Loucy (cell line): ENCODE measurements at regions not wholly inside any gene's neighbourhood (a gene's known extent, or its start where the extent isn't known, plus 50 kb on each side); places are given as distances from the start of the nearest gene placed in this dataset.

Experiments
- H2AFZ ChIP-seq: fragments of 200-600 bp; sonication (generic); 2 replicates; pipeline ENCODE4 v1.6.0; 2016; ENCODE audit warnings: antibody characterized with exemption, mild to moderate bottlenecking, low read length, moderate library complexity
- H3F3A ChIP-seq: fragments of 200-600 bp; 2 replicates; pipeline ENCODE4 v1.6.0; 2016; ENCODE audit warnings: antibody characterized with exemption, low read depth, mild to moderate bottlenecking
- H3K27me3 ChIP-seq: fragments of 200-600 bp; sonication (generic); 2 replicates; pipeline ENCODE4 v1.6.1; 2014; ENCODE audit warnings: low read length, mild to moderate bottlenecking; ENCODE audit not compliant: insufficient read depth, poor library complexity, severe bottlenecking
- H3K36me3 ChIP-seq: fragments of 200-600 bp; sonication (generic); 2 replicates; pipeline ENCODE4 v1.6.1; 2016; ENCODE audit warnings: low read length; ENCODE audit not compliant: insufficient read depth
- H3K4me1 ChIP-seq: fragments of 200-600 bp; sonication (generic); 2 replicates; pipeline ENCODE4 v1.5.1; 2014; ENCODE audit warnings: low read length, mild to moderate bottlenecking; ENCODE audit not compliant: insufficient read depth, poor library complexity, severe bottlenecking
- H3K4me2 ChIP-seq: fragments of 200-600 bp; sonication (generic); 2 replicates; pipeline ENCODE4 v1.6.0; 2014; ENCODE audit warnings: antibody characterized with exemption, low read length, low read depth, mild to moderate bottlenecking; ENCODE audit not compliant: poor library complexity, severe bottlenecking
- H3K4me3 ChIP-seq: fragments of 200-600 bp; sonication (generic); 2 replicates; pipeline ENCODE4 v1.5.1; 2014; ENCODE audit warnings: low read length, mild to moderate bottlenecking, mixed read lengths; ENCODE audit not compliant: poor library complexity, severe bottlenecking
- H3K79me2 ChIP-seq: fragments of 200-600 bp; sonication (generic); 2 replicates; pipeline ENCODE4 v1.6.1; 2014; ENCODE audit warnings: low read length; ENCODE audit not compliant: insufficient read depth
- H3K9ac ChIP-seq: fragments of 200-600 bp; sonication (generic); 2 replicates; pipeline ENCODE4 v1.6.0; 2014; ENCODE audit warnings: mild to moderate bottlenecking, low read depth, low read length, moderate library complexity; ENCODE audit not compliant: poor library complexity, severe bottlenecking
- H3K9me2 ChIP-seq: fragments of 200-600 bp; sonication (generic); replicated peaks from 2 replicates; pipeline ENCODE4 v1.6.1; 2016; ENCODE audit warnings: low read depth, low read length, mixed read lengths
- H3K9me3 ChIP-seq: fragments of 200-600 bp; sonication (generic); 2 replicates; pipeline ENCODE4 v1.6.1; 2014; ENCODE audit warnings: mild to moderate bottlenecking, antibody characterized with exemption, low read length, low read depth; ENCODE audit not compliant: insufficient read depth
- H4K20me1 ChIP-seq: fragments of 200-600 bp; sonication (generic); 2 replicates; pipeline ENCODE4 v1.6.0; 2014; ENCODE audit warnings: antibody characterized with exemption, low read length, mild to moderate bottlenecking; ENCODE audit not compliant: insufficient read depth, poor library complexity, severe bottlenecking
- EZH2phosphoT487 ChIP-seq: fragments of 200-600 bp; IDR thresholded peaks from 2 replicates; pipeline ENCODE4 v1.6.1; 2018; ENCODE audit warnings: antibody characterized with exemption, mild to moderate bottlenecking, moderate library complexity, borderline replicate concordance
- TF ChIP-seq, protein P1 (sequence below): fragments of 200-600 bp; sonication (generic); conservative IDR thresholded peaks from 2 replicates; pipeline ENCODE4 v1.5.1; 2014; ENCODE audit warnings: mild to moderate bottlenecking, antibody characterized with exemption, low read length

DNA sequence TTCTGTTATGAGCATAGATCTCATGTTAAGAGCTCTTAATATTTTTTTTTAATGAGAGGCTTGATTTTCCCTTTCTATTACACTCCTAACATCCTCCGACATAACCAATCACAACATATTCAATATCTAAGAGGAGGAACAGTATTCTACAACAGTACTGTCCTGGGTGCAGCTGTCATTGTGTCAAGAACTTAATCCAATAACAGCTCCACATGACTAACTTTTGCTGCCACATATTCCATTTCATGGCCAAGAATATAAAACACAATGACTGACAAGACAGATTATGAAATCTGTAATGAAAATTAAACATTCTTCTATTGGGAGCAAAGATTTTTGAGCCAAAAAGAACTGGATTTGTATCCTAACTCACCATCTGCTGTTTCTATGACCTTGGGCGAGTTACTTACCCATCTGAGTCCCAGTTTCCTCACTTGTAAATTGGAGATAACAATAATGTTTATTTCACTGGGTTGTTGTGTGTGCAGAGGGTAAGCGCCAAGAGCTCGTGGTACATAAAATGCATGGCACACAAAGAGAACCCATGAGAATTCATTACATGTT lies 405.6 kb downstream of the SPRY1 start:
- no peak overlapping the region for H3K4me3 ChIP-seq
- no peak overlapping the region for H2AFZ ChIP-seq
- H3F3A ChIP-seq: no peaks in the 10 kb centered on the region
- H4K20me1 ChIP-seq: no peaks in the 10 kb centered on the region
- H3K9me3 ChIP-seq: no peaks in the 10 kb centered on the region
- H3K27me3 ChIP-seq: no peaks in the 10 kb centered on the region
- no peaks in the 10 kb centered on the region for H3K79me2 ChIP-seq
- no peaks in the 10 kb centered on the region for H3K36me3 ChIP-seq
- no peak for TF ChIP-seq EZH2phosphoT487
- TF ChIP-seq, protein P1, sequence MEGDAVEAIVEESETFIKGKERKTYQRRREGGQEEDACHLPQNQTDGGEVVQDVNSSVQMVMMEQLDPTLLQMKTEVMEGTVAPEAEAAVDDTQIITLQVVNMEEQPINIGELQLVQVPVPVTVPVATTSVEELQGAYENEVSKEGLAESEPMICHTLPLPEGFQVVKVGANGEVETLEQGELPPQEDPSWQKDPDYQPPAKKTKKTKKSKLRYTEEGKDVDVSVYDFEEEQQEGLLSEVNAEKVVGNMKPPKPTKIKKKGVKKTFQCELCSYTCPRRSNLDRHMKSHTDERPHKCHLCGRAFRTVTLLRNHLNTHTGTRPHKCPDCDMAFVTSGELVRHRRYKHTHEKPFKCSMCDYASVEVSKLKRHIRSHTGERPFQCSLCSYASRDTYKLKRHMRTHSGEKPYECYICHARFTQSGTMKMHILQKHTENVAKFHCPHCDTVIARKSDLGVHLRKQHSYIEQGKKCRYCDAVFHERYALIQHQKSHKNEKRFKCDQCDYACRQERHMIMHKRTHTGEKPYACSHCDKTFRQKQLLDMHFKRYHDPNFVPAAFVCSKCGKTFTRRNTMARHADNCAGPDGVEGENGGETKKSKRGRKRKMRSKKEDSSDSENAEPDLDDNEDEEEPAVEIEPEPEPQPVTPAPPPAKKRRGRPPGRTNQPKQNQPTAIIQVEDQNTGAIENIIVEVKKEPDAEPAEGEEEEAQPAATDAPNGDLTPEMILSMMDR: no peak
- H3K9me2 ChIP-seq: no peaks in the 10 kb centered on the region
- no peaks in the 10 kb centered on the region for H3K4me1 ChIP-seq
- H3K9ac ChIP-seq: no peak overlapping the region
- no peak overlapping the region for H3K4me2 ChIP-seq

DNA sequence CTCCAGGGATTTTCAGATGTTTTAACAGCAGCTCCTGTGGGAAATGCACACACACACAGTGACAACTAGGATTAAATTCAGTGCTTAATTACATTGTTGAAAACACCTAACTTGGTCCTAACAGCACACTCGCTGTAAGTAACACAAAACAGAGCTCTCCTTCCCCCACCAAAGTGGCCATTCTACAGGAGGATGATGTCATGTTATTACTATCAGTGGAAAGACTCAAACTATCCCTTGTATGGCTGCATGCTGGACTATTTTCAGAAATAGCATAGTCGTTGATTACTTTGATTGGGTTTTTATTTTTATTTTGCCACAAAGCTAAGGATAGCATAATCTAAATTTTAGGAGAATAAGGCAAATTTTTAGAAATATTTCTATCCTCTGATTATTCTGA lies 406.3 kb downstream of the SPRY1 start:
- H3K9me3 ChIP-seq: no peaks in the 10 kb centered on the region
- H3K4me3 ChIP-seq: no peak overlapping the region
- H3K9ac ChIP-seq: no peak overlapping the region
- no peak overlapping the region for H2AFZ ChIP-seq
- H3K4me1 ChIP-seq: no peaks in the 10 kb centered on the region
- no peaks in the 10 kb centered on the region for H3K79me2 ChIP-seq
- H4K20me1 ChIP-seq: no peaks in the 10 kb centered on the region
- TF ChIP-seq, protein P1: no peak
- H3K36me3 ChIP-seq: no peaks in the 10 kb centered on the region
- no peaks in the 10 kb centered on the region for H3F3A ChIP-seq
- H3K27me3 ChIP-seq: no peaks in the 10 kb centered on the region
- no peak overlapping the region for H3K4me2 ChIP-seq
- no peaks in the 10 kb centered on the region for H3K9me2 ChIP-seq

DNA sequence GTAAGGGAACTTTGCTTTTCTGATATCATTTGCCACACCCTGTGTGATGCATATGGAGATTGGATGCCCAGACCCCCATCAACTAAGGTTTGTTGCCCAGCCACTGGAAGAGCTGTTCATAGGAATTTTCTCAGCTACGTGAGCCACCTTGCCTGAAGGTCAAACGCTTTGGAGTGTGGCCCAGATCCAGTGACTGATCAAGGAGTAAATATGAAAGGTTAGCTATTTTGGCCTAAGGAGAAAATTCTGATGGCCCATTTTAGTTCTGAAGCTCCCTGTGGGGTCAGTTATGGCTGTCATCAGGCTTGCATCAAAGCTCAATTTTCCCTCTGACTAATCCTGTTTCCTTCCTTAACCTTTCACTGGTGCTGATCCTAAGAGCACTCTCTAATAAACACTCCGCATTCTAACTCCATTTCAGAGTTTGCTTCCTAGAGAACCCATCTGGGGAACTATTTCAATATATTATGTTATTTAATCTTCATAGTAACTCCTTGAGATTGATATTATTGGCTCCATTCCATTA lies 407.7 kb downstream of the SPRY1 start:
- no peaks in the 10 kb centered on the region for H3F3A ChIP-seq
- H3K9me2 ChIP-seq: no peaks in the 10 kb centered on the region
- H3K4me1 ChIP-seq: no peaks in the 10 kb centered on the region
- no peak overlapping the region for H3K9ac ChIP-seq
- H4K20me1 ChIP-seq: no peaks in the 10 kb centered on the region
- H3K27me3 ChIP-seq: no peaks in the 10 kb centered on the region
- no peak overlapping the region for H3K4me3 ChIP-seq
- no peaks in the 10 kb centered on the region for H3K9me3 ChIP-seq
- no peaks in the 10 kb centered on the region for H3K36me3 ChIP-seq
- H3K4me2 ChIP-seq: no peak overlapping the region
- no peaks in the 10 kb centered on the region for H3K79me2 ChIP-seq
- H2AFZ ChIP-seq: no peak overlapping the region
- TF ChIP-seq, protein P1: no peak
